ENCODE measurements at regions not wholly inside any gene's neighbourhood (a gene's known extent, or its start where the extent isn't known, plus 50 kb on each side); places are given as distances from the start of the nearest gene placed in this dataset.
"Not testable (repeated sequence)": the region's sequence is repeated elsewhere in the genome, so short reads cannot be mapped to it uniquely, and the experiment has no call there.

DNA sequence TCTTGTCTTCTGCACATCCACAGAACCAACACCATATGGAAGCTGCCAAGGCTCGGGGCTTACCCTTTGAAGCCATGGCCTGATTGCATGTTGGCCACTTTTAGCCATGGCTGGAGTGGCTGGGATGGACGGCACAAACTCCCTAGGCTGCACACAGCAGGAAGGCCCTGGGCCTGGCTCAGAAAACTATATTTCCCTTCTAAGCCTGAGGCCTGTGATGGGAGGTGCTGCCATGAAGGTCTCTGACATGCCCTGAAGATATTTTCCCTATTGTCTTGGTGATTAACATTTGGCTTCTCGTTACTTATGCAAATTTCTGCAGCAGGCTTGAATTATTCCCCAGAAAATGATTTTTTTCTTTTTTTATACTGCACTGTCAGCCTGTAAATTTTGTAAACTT lies 387.0 kb upstream of the KCND2 start:
- no peak for DNase-seq (ENCODE audit: low spot score)

DNA sequence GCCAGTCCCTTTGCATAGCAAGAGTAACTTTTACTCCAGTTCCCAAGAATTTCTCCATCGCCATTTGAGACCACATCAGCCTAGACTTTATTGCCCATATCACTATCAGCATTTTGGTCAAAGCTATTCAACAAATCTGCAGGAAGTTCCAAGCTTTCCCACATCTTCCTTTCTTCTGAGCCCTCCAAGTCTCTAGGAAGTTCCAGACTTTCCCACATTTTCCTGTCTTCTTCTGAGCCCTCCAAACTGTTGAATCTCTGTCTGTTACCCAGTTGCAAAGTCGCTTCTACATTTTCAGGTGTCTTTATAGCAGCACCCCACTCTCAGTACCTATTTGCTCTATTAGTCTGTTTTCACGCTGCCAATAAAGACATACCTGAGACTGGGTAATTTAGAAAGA lies 386.4 kb upstream of the KCND2 start:
- not testable (repeated sequence) for DNase-seq (ENCODE audit: low spot score)

DNA sequence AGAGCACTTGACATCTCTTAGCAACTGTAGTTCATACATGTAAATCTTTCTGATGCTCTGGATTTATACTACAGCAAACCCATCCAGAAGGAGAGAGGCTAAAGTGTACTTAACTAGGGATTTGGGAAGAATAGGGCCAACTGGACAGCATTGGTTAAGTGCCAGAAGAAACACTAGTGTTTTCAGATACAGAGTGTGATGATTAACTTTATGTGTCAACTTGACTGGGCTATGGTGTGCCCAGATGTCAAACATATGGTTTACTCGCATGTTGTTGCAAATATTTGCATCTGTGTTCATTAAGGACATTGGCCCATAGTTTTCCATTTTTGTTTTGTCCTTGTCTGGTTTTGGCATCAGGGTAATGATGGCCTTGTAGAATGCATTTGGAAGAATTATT lies 384.7 kb upstream of the KCND2 start:
- no peak for DNase-seq (ENCODE audit: low spot score)

DNA sequence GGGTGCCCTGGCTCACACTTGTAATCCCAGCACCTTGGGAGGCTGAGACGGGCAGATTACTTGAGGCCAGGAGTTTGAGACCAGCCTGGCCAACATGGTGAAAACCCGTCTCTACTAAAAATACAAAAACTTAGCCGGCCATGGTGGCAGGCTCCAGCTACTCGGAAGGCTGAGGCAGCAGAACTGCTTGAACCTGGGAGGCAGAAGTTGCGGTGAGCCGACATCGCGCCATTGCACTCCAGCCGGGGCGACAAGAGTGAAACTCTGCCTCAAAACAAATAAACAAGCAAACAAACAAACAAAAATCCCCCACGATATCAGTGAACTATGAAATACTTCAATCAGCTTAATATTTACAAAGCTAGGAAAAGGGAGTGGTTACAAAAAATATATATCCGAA lies 382.3 kb upstream of the KCND2 start:
- no peak for DNase-seq (ENCODE audit: low spot score)

DNA sequence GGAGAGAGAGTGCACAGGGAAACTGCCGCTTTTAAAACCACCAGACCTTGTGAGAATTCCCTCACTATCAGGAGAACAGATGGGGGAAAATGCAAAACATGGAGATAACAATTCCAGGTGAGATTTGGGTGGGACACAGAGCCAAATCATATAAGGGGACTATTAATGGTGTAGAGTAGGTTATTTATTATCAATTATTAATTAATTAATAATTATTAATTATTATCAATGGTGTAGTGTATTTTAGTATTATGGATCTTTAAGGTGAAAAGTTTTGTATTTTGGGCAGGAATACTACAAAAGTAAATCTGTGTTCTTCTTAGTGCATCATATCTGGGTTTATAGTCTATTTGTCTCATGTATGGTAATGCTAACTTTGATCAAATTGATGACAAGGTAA lies 377.7 kb upstream of the KCND2 start:
- no peak for DNase-seq (ENCODE audit: low spot score)

DNA sequence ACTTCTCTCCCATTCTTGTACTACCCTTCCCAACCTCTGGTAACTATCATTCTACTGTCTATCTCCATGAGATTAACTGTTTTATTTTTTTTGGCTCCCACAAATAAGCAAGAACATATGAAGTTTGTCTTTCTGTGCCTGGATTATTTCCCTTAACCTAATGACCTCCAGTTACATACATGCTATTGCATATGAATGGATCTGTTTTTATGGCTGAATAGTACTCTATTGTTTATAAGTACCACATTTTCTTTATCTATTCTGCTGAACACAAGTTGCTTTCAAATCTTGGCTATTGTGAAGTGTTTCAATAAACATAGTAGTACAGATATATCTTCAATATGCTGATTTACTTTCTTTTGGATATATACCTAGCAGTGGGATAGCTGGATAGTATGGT lies 376.6 kb upstream of the KCND2 start:
- DNase-seq (ENCODE audit: low spot score), result no peak

DNA sequence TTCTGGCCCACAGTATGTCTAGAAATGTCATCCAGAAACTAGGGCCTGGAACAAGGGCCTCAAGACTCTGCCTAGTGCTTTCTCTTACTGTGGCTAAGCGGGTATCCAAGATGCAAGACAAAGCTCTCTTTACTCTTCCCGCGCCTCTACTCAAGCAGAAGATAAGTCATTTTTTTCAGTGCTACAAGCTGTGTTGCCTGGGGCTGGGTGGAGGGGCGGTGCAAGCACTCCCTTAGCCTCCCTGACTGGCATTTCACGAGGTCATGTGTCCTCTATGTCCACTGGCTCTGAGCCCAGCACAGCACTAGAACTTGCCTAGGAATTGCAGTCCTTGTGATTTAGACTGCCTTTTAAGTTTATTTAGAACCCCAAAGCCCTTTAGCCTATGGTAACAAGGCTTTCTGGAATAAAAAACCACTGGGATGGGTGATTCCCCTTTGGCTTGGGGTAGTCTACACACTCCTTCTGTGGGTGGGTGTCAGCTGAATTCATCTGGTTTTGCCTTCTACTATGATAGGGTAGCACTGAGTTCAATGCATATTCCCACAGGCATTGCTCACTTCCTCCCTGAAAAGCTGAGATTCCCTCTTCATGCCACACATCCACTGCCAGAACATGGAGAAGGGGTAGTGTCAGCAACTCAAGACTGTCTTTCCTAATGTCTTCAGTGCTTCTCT lies 371.8 kb upstream of the KCND2 start:
- DNase-seq (ENCODE audit: low spot score), result no peak

DNA sequence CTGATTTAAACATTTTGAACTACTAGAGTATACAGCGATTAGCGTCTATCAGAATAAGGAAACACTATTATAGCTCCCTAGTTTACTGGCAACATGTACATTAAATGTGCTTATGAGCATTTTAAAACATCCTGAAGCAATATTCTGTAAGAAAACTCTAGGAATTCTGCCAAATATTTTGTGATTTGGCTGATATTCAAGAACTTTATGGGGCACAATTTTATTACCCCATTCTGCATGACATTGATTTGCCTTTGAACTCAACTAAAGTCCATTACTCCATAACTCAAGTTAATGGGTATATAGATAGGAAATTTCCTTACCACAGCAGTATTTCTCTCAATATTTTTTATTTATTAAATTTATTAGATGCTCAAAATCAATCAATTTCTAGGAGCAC lies 369.9 kb upstream of the KCND2 start:
- DNase-seq (ENCODE audit: low spot score), result no peak

DNA sequence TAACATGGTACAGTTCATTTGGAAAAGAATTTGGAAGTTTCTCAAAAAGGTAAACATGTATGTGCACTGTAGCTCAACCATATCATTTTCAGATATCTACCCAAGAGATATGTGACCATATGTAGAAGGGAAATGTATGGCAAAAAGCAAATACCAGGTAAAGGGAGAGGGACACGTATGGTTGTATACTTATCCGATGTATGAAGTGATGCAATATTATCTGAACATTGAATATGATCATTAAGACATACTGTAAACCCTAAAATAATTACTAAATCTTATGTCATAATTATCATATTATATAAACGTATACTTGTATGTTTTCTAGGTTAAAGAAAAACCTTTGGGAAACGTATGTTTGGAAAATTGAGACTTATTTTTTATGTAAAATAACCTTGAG lies 367.5 kb upstream of the KCND2 start:
- no peak for DNase-seq (ENCODE audit: low spot score)

DNA sequence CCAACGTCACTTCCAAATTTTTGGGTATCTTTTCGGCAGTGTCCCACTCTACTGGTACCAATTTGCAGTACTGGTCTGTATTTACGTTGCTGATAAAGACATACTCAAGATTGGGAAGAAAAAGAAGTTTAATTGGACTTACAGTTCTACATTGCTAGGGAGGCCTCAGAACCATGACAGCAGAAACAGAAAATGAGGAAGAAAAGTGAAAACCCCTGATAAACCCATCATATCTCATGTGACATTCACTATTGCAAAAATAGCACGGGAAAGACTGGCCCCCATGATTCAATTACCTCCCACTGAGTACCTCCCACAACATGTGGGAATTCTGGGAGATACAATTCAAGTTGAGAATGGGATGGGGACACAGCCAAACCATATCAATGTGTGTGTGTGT lies 364.0 kb upstream of the KCND2 start:
- no peak for DNase-seq (ENCODE audit: low spot score)

DNA sequence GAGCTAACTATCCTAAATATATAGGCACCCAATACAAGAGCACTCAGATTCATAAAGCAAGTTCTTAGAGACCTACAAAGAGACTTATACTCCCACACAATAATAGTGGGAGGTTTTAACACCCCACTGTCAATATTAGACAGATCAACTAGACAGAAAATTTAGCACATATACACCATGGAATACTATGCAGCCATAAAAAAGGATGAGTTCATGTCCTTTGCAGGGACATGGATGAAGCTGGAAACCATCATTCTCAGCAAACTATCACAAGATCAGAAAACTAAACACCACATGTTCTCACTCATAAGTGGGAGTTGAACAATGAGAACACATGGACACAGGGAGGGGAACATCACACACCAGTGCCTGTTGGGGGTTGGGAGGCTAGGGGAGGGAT lies 358.9 kb upstream of the KCND2 start:
- DNase-seq (ENCODE audit: low spot score), result not testable (repeated sequence)

DNA sequence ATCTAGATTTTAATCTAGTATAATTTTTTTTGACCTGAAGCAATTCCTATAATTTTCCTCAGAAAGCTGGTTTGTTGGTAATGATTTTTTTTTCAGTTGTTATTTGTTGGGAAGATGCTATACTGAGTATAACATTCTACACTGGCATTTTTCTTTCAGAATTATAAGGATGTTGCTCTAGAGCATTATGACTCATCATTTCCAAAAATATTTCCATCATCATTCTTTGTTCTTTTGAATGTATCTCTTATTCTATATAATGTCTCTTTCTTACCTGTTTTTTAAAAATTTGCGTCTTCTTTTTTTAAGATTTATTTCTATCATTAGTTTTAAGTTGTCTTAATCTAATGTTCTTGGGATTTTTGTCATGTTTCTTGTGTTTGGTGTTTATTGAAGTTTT lies 356.5 kb upstream of the KCND2 start:
- DNase-seq (ENCODE audit: low spot score), result no peak

DNA sequence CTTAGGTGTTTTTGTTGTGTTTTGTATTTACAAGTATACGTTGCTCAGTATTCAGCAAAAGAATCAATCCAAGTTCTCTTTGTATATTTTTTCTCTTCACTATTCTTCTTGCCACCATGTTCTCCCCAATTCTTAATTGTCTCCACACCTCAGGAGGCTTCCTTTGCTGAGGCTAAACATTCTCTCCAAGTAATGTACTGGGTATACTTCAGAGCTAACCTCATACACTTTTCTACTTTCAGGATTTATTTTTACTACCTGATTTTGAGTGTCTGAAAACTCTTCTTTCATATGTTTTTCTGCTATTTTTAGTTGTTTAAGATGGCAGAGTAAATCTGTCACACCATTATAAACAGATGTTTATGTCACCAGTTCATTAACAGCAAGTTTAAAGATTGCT lies 354.8 kb upstream of the KCND2 start:
- DNase-seq (ENCODE audit: low spot score), result no peak

DNA sequence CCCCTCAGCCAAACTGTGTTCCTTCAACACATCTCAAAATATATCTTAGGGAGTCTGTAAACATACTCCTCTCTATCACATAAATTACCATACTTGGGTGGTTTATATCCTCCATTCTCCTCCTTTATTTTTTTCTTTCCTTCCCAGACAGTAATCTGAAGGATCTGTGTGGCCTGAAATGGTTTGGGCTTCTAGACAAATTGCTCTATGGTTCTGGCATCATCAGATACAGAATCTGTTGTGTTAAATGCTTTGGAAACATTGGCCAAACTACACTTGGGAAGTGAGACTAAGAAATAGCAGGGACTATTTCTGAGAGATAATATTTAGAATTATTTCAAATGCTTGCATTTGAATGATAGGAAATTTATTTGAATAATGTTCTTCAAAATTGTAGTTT lies 353.0 kb upstream of the KCND2 start:
- DNase-seq (ENCODE audit: low spot score), result no peak

DNA sequence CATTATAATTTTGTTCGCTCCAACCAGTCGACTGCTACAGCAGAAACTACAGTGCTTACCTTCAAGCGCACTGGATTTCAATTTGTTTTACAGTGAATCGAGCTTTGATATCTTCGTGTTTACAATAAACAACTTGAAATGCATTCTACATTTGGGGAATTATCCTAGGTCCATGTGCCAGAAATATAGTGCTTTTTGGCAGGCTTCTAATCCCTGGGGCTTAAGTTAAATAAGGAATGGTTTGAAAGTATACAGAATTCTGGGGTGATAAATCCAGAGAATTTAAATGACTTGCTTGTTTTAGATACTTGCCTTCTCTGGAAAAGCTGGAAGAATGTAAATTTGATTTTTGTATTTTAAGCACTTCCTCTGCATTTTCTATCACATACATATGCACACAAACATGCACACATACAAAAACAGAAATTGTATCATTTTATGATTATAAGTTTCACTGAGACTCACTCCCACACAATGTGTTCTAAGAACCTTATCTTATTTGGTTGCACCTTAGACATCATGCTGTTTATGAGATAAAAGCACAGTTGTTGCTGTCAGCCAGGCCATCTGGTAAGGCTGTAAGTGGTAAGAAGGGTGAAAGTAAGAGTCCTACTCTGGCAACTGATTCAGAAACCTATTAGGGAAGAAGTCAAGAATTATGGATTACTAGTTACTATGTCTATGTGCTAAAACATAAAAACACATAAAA lies 347.2 kb upstream of the KCND2 start:
- DNase-seq (ENCODE audit: low spot score), result no peak

DNA sequence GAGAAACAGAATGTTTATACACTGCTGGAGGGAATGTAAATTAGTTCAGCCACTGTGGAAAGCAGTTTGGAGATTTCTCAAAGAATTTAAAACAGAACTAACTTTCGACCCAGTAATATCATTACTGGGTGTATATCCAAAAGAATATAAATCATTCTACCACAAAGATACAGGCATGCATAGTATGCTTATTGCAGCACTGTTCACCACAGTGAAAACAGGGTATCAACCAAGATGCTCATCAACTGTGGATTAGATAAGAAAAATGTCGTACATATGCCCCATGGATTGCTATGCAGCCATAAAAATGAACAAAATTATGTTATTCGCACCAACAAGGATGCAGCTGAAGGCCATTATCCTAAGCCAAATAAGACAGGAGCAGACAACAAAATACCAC lies 343.1 kb upstream of the KCND2 start:
- no peak for DNase-seq (ENCODE audit: low spot score)

DNA sequence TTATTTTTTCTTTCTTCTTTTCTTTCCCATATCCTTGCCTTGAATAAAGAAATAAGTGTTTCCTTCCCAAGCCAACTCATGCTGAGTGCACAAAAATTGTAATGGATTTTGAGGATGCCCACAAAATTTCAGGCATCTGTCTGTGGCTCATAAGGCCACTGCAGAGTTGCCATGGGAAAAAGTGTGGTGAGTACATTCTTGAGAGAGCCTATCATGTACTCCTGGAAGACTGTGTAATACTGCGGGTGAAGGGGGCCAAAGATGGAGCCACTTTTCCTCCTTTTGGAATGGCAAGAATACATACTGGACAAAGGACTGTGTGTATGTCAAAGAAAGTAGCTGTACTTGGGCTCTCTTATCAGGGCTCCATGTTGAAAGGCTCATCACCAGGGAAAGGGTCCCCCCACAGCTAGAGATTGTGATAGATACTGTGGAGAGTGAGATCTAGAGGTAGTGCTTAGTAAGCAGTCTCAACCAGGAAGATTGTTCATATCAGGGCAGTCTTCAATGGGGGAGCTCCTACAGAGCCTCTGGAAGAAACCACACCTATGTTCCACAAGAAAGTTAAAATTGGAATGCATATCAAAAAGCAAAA lies 341.6 kb upstream of the KCND2 start:
- no peak for DNase-seq (ENCODE audit: low spot score)

DNA sequence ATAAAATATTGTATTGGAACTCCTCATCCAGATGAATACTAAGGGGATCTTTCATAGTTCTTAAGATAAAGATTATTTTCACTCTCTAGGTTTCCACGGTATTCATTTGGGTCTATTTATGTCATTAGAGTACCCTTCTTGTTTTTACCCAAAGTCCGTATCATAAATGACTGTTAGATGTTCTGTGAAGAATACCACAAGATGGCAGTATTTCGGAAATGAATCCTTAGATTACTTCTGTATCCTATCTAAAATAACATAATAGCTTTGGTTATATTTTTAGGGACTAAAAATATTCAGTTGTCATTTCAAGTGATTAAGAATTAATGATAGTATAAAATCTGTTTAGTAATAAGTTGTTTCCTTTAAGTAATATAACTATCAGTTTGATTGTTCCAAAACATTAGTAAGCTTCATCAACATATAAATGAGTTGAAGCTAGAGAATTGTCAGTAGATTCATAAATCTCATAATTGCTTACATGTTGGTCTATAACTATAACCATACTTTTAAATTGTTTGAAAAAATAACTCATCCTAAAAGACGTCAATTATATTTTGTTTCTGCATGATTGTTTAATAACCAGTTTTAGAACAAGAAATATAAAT lies 337.5 kb upstream of the KCND2 start:
- DNase-seq (ENCODE audit: low spot score), result no peak

DNA sequence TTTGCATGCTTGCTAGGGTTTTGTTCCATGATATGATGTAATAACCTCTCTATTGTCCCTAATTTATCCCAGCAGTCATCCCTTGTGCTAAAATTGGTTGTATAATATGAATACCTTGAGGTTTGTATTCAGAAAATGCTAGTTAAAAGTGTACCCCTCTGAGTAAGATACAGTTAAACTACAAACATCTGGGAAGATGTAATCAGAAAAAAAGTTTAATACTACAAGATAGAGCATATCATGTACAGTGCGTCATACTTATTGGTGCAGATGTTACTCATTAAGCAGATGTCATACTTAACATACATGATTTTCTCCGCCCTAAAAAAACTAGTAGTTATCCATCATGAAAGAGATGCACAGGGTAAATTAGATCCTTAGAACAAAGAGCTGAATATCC lies 336.1 kb upstream of the KCND2 start:
- DNase-seq (ENCODE audit: low spot score), result no peak

DNA sequence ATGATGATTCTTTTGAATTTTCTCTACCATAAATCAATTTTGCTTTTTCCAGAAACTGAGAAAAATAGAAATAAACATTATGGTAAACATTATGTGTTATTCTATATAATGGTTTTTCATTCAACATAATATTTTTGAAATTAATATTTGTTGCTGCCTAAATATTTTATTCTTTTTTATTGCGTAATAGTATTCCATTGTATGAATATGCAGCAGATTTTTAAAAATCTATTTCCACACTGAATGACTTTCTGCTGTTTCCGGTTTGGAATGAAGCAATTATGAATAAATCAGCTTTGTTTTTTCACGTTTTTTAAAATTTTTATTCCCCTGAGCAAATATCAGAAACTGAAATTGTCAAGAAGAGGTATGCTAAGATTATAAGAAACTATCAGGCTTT lies 335.2 kb upstream of the KCND2 start:
- no peak for DNase-seq (ENCODE audit: low spot score)

DNA sequence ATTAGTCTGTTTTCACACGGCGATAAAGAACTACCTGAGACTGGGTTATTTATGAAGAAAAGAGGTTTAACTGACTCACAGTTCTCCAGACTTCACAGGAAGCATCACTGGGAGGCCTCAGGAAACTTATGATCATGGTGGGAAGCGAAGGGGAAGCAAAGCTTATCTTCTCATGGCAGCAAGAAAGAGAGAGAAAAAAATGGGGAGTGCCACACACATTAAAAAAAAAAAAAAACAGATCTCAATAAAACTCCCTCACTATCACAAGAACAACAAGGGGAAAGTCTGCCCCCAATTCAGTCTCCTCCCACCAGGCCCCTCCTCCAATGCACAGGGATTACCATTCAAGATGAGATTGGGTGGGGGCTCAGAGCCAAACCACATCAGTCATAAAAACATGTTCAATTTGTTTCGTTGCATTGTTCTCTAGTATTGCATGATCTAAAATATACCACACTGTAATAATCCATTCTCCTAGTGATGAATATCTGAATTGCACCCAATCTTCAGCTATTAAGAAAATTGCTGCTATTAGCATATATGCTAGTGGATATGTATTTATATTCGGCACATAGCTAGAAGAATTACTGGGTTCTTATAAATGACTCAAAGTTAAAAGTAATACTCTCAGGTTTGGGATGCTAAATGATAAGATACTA lies 328.9 kb upstream of the KCND2 start:
- DNase-seq (ENCODE audit: low spot score), result no peak

DNA sequence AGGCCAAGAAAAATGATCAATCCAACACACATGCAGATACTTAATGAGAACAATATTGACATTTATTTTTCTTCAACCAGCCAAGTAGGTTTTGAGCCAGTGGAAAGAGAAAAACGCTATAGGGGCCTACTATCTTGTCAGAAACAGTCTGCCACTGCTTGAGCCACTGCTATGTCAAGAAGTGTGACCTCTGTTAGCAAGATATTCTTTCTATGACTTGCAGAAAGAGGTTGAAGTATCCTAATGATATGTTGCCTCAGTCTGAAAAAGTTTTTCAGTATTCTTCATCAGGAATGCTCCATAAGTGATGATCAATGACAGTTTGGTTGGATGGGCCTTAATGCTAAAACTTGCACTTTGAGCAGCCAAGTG lies 328.4 kb upstream of the KCND2 start:
- no peak for DNase-seq (ENCODE audit: low spot score)

DNA sequence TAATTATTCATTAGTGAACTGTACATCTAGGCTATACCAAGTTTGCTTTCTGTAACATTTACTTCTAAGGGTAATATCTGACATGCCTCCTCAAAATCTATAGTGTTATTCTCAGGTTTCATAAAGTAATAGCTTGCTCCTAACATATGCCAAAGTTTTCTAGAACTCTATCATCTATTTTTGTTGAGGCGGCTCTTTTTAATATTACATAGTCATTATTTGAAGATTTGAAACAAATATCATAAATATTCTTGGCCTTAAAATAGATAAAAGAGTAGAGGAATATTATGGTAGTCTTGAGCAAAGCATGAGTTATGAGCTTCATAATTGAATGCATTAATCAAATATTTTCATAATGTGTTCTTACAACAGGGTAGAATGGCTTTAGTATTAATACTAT lies 327.2 kb upstream of the KCND2 start:
- DNase-seq (ENCODE audit: low spot score), result no peak
